Endodermal cell (in vitro differentiated cells): ENCODE measurements at regions not wholly inside any gene's neighbourhood (a gene's known extent, or its start where the extent isn't known, plus 50 kb on each side); places are given as distances from the start of the nearest gene placed in this dataset.
"Not testable (repeated sequence)": the region's sequence is repeated elsewhere in the genome, so short reads cannot be mapped to it uniquely, and the experiment has no call there.

Experiments
- DNase-seq: peaks from one replicate; pipeline ENCODE4 v3.0.0-alpha.2; 2017
- H3K27ac ChIP-seq: 2 replicates; pipeline ENCODE4 v1.5.1; 2013; ENCODE audit warnings: mild to moderate bottlenecking, low read depth, low read length, moderate library complexity
- H3K27me3 ChIP-seq: 2 replicates; pipeline ENCODE4 v1.6.1; 2013; ENCODE audit warnings: mild to moderate bottlenecking, low read length, moderate library complexity; ENCODE audit not compliant: insufficient read depth, control insufficient read depth, poor library complexity, severe bottlenecking
- H3K36me3 ChIP-seq: 2 replicates; pipeline ENCODE4 v1.7.0; 2013; ENCODE audit warnings: mild to moderate bottlenecking, low read length, moderate library complexity; ENCODE audit not compliant: control insufficient read depth, insufficient read depth
- H3K4me1 ChIP-seq: one replicate; pipeline ENCODE4 v1.7.0; 2013; ENCODE audit warnings: low read length; ENCODE audit not compliant: control insufficient read depth, insufficient read depth
- H3K4me3 ChIP-seq: 2 replicates; pipeline ENCODE4 v1.5.1; 2013; ENCODE audit warnings: mild to moderate bottlenecking, low read length, moderate library complexity
- H3K9ac ChIP-seq: 2 replicates; pipeline ENCODE4 v1.6.1; 2013; ENCODE audit warnings: mild to moderate bottlenecking, low read length, moderate library complexity; ENCODE audit not compliant: poor library complexity, severe bottlenecking; ENCODE audit errors: extremely low read depth
- H3K9me3 ChIP-seq: 2 replicates; pipeline ENCODE4 v1.6.1; 2013; ENCODE audit warnings: mild to moderate bottlenecking, low read length, moderate library complexity; ENCODE audit not compliant: control insufficient read depth
- H3K27ac Mint-ChIP-seq: 2 replicates; pipeline ENCODE4 v1.8.0; 2020; ENCODE audit warnings: mixed read lengths
- H3K27me3 Mint-ChIP-seq: 2 replicates; pipeline ENCODE4 v1.8.0; 2021; ENCODE audit warnings: mild to moderate bottlenecking, mixed read lengths; ENCODE audit not compliant: insufficient read depth
- H3K36me3 Mint-ChIP-seq: 2 replicates; pipeline ENCODE4 v1.8.0; 2020; ENCODE audit warnings: low read depth, mixed read lengths
- H3K4me1 Mint-ChIP-seq: 2 replicates; pipeline ENCODE4 v1.8.0; 2020; ENCODE audit warnings: mixed read lengths
- H3K4me3 Mint-ChIP-seq: 2 replicates; pipeline ENCODE4 v1.8.0; 2020; ENCODE audit warnings: mild to moderate bottlenecking, moderate library complexity, mixed read lengths
- H3K9me3 Mint-ChIP-seq: 2 replicates; pipeline ENCODE4 v1.8.0; 2020; ENCODE audit warnings: mild to moderate bottlenecking, mixed read lengths
- CTCF ChIP-seq: fragments of 200-600 bp; sonication (generic); conservative IDR thresholded peaks from 2 replicates; pipeline ENCODE4 v1.5.0; 2021; ENCODE audit warnings: antibody characterized with exemption, mild to moderate bottlenecking
- WGBS, 2 experiments: methylation state at CpG; one replicate each; pipeline versions ENCODE4 v1.1.5 to v1.1.7; 2013; ENCODE audit warnings: missing lambda C conversion rate in 2 of 2, mixed read lengths in 1 of 2; ENCODE audit not compliant: insufficient coverage in 1 of 2, insufficient read length in 1 of 2; 5-methylcytosine and 5-hydroxymethylcytosine counted together

GRCh38 chr6:159414711-159415110, 245.5 kb downstream of the FNDC1 start:
- Mint-ChIP-seq H3K27me3 (peaks cover 2% of the 10 kb centered on the region), H3K4me1 (peaks cover 7% of the 10 kb centered on the region), H3K9me3 (peaks cover 14% of the 10 kb centered on the region), H3K4me3 (no peak overlapping the region), H3K36me3 (no peaks in the 10 kb centered on the region), H3K27ac (no peak overlapping the region)
- Histone ChIP-seq H3K4me3 (no peak overlapping the region), H3K27me3 (no peaks in the 10 kb centered on the region), H3K9me3 (peaks cover 51% of the 10 kb centered on the region), H3K9ac (no peak overlapping the region), H3K27ac (no peak overlapping the region), H3K36me3 (no peaks in the 10 kb centered on the region), H3K4me1 (no peaks in the 10 kb centered on the region)
- no peak for DNase-seq
- TF ChIP-seq CTCF, result no peak
- 65 to 80% methylated on average over 1 to 2 of the region's 2 CpGs for WGBS, 2 experiments

GRCh38 chr6:159407211-159407780, 238.1 kb downstream of the FNDC1 start:
- H3K4me1 Mint-ChIP-seq, H3K36me3 Mint-ChIP-seq, H3K27ac Mint-ChIP-seq, H3K27me3 ChIP-seq, H3K36me3 ChIP-seq, H3K4me3 ChIP-seq, H3K27me3 Mint-ChIP-seq, DNase-seq, H3K4me3 Mint-ChIP-seq, H3K9ac ChIP-seq, H3K4me1 ChIP-seq, H3K27ac ChIP-seq: not testable (repeated sequence)
- H3K9me3 ChIP-seq, result peaks cover 15% of the 10 kb centered on the region
- WGBS, 2 experiments, result 95 to 100% methylated on average over 4 to 41 of the region's 41 CpGs
- H3K9me3 Mint-ChIP-seq, result peaks cover 18% of the 10 kb centered on the region

GRCh38 chr6:159404296-159404695, 235.1 kb downstream of the FNDC1 start:
- peaks cover 11% of the 10 kb centered on the region for H3K9me3 ChIP-seq
- H3K4me3 ChIP-seq, result no peak overlapping the region
- Mint-ChIP-seq H3K36me3 (no peaks in the 10 kb centered on the region), H3K27ac (no peak overlapping the region), H3K4me3 (no peak overlapping the region), H3K4me1 (no peaks in the 10 kb centered on the region), H3K9me3 (peaks cover 18% of the 10 kb centered on the region), H3K27me3 (no peaks in the 10 kb centered on the region)
- no peaks in the 10 kb centered on the region for H3K4me1 ChIP-seq
- no peak for DNase-seq
- H3K27me3 ChIP-seq, result no peaks in the 10 kb centered on the region
- no peak overlapping the region for H3K9ac ChIP-seq
- no peak overlapping the region for H3K27ac ChIP-seq
- WGBS, 2 experiments, result 30 to 86% methylated on average over 1 to 2 of the region's 2 CpGs
- H3K36me3 ChIP-seq, result no peaks in the 10 kb centered on the region
- no peak for TF ChIP-seq CTCF

GRCh38 chr6:159400826-159401225, 231.6 kb downstream of the FNDC1 start:
- peaks cover 26% of the 10 kb centered on the region for H3K9me3 ChIP-seq
- H3K9ac ChIP-seq, result no peak overlapping the region
- no peaks in the 10 kb centered on the region for H3K36me3 ChIP-seq
- Mint-ChIP-seq H3K27ac (no peak overlapping the region), H3K4me3 (no peak overlapping the region), H3K9me3 (peaks cover 6% of the 10 kb centered on the region), H3K36me3 (no peaks in the 10 kb centered on the region), H3K27me3 (no peaks in the 10 kb centered on the region), H3K4me1 (no peaks in the 10 kb centered on the region)
- no peak overlapping the region for H3K27ac ChIP-seq
- H3K4me1 ChIP-seq, result no peaks in the 10 kb centered on the region
- DNase-seq, result no peak
- H3K4me3 ChIP-seq, result no peak overlapping the region
- no peaks in the 10 kb centered on the region for H3K27me3 ChIP-seq
- TF ChIP-seq CTCF, result no peak
- WGBS, 2 experiments, result 75 to 88% methylated on average over 4 to 7 of the region's 7 CpGs
